Gastroesophageal sphincter (tissue), 3 donors: ENCODE measurements at regions not wholly inside any gene's neighbourhood (a gene's known extent, or its start where the extent isn't known, plus 50 kb on each side); places are given as distances from the start of the nearest gene placed in this dataset.

Source experiments
- EP300 ChIP-seq: sonication (generic); formaldehyde crosslinking; IDR thresholded peaks from one replicate; pipeline ENCODE4 v1.6.1; 2017; ENCODE audit warnings: antibody characterized with exemption, mild to moderate bottlenecking
- POLR2A ChIP-seq, 2 donors: fragments of 450-650 bp; IDR thresholded peaks; one replicate each; pipeline ENCODE4 v1.6.1; 2017; ENCODE audit warnings: antibody characterized with exemption in 2 of 2, mild to moderate bottlenecking in 2 of 2, moderate library complexity in 1 of 2
- TF ChIP-seq, protein P1 (sequence below), 4 experiments: fragments of 200-600 bp in 2 of 4; fragments of 450-650 bp in 2 of 4; sonication (generic) in 1 of 4; IDR thresholded peaks; one replicate each; pipeline ENCODE4 v1.5.1; 2017 to 2019; ENCODE audit warnings: antibody characterized with exemption in 4 of 4, mild to moderate bottlenecking in 2 of 4, moderate library complexity in 2 of 4

DNA sequence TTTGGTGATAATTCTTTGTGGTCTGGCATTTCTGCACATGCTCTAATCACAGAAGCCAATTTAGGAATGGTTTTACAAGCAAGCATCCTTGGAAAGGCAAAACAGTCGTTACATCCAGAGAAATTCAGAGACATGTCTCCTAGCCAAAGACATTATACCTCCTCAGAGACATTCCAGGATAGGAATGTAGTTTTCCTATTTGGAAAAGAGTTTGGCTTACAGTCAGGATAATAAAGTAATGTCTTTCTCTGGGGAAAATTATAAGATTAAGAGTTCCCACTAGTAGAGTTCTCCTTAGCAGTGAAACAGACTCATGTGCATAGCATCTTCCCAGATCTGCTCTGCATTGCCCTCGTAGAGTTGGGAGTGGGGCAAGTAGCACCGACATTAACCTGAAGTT lies 753.6 kb upstream of the TMEFF2 start:
- TF ChIP-seq, protein P1, sequence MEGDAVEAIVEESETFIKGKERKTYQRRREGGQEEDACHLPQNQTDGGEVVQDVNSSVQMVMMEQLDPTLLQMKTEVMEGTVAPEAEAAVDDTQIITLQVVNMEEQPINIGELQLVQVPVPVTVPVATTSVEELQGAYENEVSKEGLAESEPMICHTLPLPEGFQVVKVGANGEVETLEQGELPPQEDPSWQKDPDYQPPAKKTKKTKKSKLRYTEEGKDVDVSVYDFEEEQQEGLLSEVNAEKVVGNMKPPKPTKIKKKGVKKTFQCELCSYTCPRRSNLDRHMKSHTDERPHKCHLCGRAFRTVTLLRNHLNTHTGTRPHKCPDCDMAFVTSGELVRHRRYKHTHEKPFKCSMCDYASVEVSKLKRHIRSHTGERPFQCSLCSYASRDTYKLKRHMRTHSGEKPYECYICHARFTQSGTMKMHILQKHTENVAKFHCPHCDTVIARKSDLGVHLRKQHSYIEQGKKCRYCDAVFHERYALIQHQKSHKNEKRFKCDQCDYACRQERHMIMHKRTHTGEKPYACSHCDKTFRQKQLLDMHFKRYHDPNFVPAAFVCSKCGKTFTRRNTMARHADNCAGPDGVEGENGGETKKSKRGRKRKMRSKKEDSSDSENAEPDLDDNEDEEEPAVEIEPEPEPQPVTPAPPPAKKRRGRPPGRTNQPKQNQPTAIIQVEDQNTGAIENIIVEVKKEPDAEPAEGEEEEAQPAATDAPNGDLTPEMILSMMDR (IDR thresholded peaks at IDR 0.05) = no peak
- TF ChIP-seq POLR2A (IDR thresholded peaks at IDR 0.05) (no peak), EP300 (no peak)
